Right lobe of liver (tissue), 6 donors: ENCODE measurements at regions not wholly inside any gene's neighbourhood (a gene's known extent, or its start where the extent isn't known, plus 50 kb on each side); places are given as distances from the start of the nearest gene placed in this dataset.

Experiments
- ATAC-seq, 4 donors: fragments of 200-7000 bp; cut with Tn5 transposase; one replicate each; pipeline ENCODE4 v1.9.1; 2020; ENCODE audit warnings: mild to moderate bottlenecking in 4 of 4, moderate library complexity in 4 of 4
- DNase-seq, 3 donors: peaks; one replicate each; pipeline ENCODE4 v3.0.0-alpha.2; 2020
- H3K27ac ChIP-seq, 3 donors: fragments of 200-600 bp; one replicate each; pipeline ENCODE4 v1.8.0; 2022
- H3K27me3 ChIP-seq, 2 donors: fragments of 200-600 bp; one replicate each; pipeline ENCODE4 v1.8.0; 2022
- H3K36me3 ChIP-seq, 4 donors: fragments of 200-600 bp; sonication (generic) in 1 of 4; one replicate each; pipeline versions ENCODE4 v1.5.1 to v1.8.0; 2017 to 2022; ENCODE audit warnings: control low read depth in 1 of 4
- H3K4me1 ChIP-seq, 4 donors: fragments of 200-600 bp; sonication (generic) in 1 of 4; one replicate each; pipeline versions ENCODE4 v1.5.1 to v1.8.0; 2017 to 2022; ENCODE audit warnings: control low read depth in 1 of 4
- H3K4me3 ChIP-seq, 3 donors: fragments of 200-600 bp; one replicate each; pipeline ENCODE4 v1.8.0; 2022
- H3K9me3 ChIP-seq, 4 donors: fragments of 200-600 bp; sonication (generic) in 1 of 4; one replicate each; pipeline versions ENCODE4 v1.5.1 to v1.8.0; 2017 to 2022; ENCODE audit warnings: control low read depth in 1 of 4
- CTCF ChIP-seq, 4 donors: fragments of 200-600 bp in 3 of 4; fragments of 450-650 bp in 1 of 4; IDR thresholded peaks; one replicate each; pipeline versions ENCODE4 v1.5.1 to v1.8.0; 2016 to 2022; ENCODE audit warnings: antibody characterized with exemption in 4 of 4, mild to moderate bottlenecking in 2 of 4
- POLR2A ChIP-seq: fragments of 450-650 bp; IDR thresholded peaks from one replicate; pipeline ENCODE4 v1.6.1; 2017; ENCODE audit warnings: antibody characterized with exemption, mild to moderate bottlenecking
- WGBS: methylation state at CpG from one replicate; pipeline ENCODE4 v1.1.6; 2018; ENCODE audit warnings: low coverage, low lambda C conversion rate; ENCODE audit not compliant: insufficient coverage; ENCODE audit errors: missing lambda C conversion rate; 5-methylcytosine and 5-hydroxymethylcytosine counted together
- intact Hi-C, 2 donors: fragments of 100-400 bp; cut with DNase I; formaldehyde crosslinking; loops; one replicate each; pipeline versions ENCODE4 v1.11.2 to v1.14.1; 2022
- donor health status: DM: no; HTN: yes; CAD: no.
- donor health status: DM: no; HTN: no; CAD: no.
- donor health status: DM: no; HTN: no; CAD: no.
- donor health status: DM: no; HTN: yes; CAD: no.
- donor health status: DM: no; HTN: yes; CAD: no.

DNA sequence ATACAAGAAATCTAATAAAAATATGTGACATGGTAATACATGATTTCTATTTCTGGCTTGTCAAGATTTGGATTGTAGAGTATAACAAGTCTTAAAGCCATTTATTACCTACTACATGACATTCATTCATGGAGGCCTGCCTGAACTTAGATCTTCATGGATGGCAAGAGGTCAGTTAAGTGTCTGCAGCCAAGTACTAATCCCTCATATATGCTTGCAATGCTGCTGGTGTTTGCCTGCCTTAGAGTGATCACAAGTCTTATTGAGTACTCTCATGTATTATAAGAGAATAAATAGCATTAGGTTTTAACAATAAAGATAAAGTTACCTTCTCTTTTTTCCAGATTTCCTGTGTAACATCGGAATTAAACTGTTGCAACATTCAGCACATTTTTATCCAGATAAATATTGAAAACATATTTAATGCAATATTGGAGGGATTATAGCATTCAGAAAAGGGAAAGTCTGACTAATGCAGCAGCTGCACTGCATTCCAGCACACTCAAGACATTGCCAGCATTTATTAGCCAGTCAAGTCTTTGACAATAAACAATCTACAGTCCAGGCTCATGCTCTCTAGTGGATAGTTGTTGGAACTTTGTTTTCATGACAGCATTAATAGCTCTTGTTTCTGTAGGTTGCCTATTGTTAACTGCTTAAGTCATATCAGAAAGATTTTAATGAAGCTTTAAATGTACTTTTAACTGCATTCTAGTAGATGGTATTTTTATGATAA is 737.1 kb downstream of the FAT4 start:
- TF ChIP-seq POLR2A (no peak), CTCF (IDR thresholded peaks at IDR 0.05) (no peak)
- DNase-seq (no peak), ATAC-seq (no peak)
- H3K4me1 ChIP-seq, result no peaks in the 10 kb centered on the region
- no peaks in the 10 kb centered on the region for H3K9me3 ChIP-seq
- intact Hi-C loops, result no loop called here
- no peak overlapping the region for H3K4me3 ChIP-seq
- no peaks in the 10 kb centered on the region for H3K36me3 ChIP-seq
- no peak overlapping the region for H3K27ac ChIP-seq
- 24% methylated on average over 1 of the region's 1 CpG for WGBS
- no peaks in the 10 kb centered on the region for H3K27me3 ChIP-seq

- H3K9me3 ChIP-seq, result no peaks in the 10 kb centered on the region
- no peak overlapping the region for H3K27ac ChIP-seq
- H3K36me3 ChIP-seq, result no peaks in the 10 kb centered on the region
- H3K4me3 ChIP-seq, result no peak overlapping the region
- WGBS, result 54% methylated on average over 2 of the region's 2 CpGs
- H3K27me3 ChIP-seq, result no peaks in the 10 kb centered on the region
- ATAC-seq, result no peak
- no peak for DNase-seq
- TF ChIP-seq POLR2A (no peak), CTCF (IDR thresholded peaks at IDR 0.05) (no peak)
- intact Hi-C loops, result no loop called here
- H3K4me1 ChIP-seq, result no peaks in the 10 kb centered on the region
Measured at GRCh38 chr4:126056116-126056650, 741.4 kb downstream of the FAT4 start.

GRCh38 chr4:126057371-126057770 is 742.6 kb downstream of the FAT4 start:
- ATAC-seq (no peak), DNase-seq (no peak)
- intact Hi-C loops, result no loop called here
- Histone ChIP-seq H3K4me3 (no peak overlapping the region), H3K27ac (no peak overlapping the region), H3K27me3 (no peaks in the 10 kb centered on the region), H3K9me3 (no peaks in the 10 kb centered on the region), H3K4me1 (no peaks in the 10 kb centered on the region), H3K36me3 (no peaks in the 10 kb centered on the region)
- TF ChIP-seq POLR2A, result no peak
- TF ChIP-seq CTCF (IDR thresholded peaks at IDR 0.05), result no peak

DNA sequence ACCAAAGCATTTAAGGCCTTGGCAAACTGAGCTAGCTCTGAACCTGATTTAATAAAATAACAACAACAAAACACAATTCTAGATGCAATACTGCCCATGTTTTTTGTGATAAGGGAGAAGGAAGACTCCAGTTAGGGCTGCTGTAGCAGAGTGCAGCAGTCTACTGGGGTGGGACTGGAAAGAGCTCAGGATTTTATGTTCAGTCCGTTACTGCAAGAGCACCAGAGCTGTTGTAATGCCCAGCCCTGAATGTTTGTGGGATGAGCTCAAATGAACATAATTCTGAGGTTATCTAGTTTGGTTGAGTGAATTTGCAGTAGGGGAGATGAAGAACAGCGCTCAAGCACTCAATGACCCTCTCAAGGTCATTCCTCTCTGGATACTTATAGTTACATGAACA is 743.8 kb downstream of the FAT4 start:
- Histone ChIP-seq H3K4me3 (no peak overlapping the region), H3K36me3 (no peaks in the 10 kb centered on the region), H3K4me1 (no peaks in the 10 kb centered on the region), H3K9me3 (no peaks in the 10 kb centered on the region), H3K27me3 (no peaks in the 10 kb centered on the region), H3K27ac (no peak overlapping the region)
- DNase-seq, result no peak
- no peak for TF ChIP-seq POLR2A
- no peak for TF ChIP-seq CTCF (IDR thresholded peaks at IDR 0.05)
- 64% methylated on average over 1 of the region's 2 CpGs for WGBS
- intact Hi-C loops, result no loop called here
- ATAC-seq, result no peak
